Right cardiac atrium (tissue), 5 donors: ENCODE measurements at regions not wholly inside any gene's neighbourhood (a gene's known extent, or its start where the extent isn't known, plus 50 kb on each side); places are given as distances from the start of the nearest gene placed in this dataset.
"Not testable (repeated sequence)": the region's sequence is repeated elsewhere in the genome, so short reads cannot be mapped to it uniquely, and the experiment has no call there.

Experiments
- ATAC-seq, 2 donors: fragments of 200-7000 bp; cut with Tn5 transposase; one replicate each; pipeline versions ENCODE4 v1.8.0 to v1.9.1; 2020; ENCODE audit warnings: moderate library complexity in 2 of 2, mild to moderate bottlenecking in 1 of 2
- DNase-seq, 3 donors: peaks; one replicate each; pipeline ENCODE4 v3.0.0-alpha.2; 2020
- H3K27ac ChIP-seq: one replicate; pipeline ENCODE4 v1.5.1; 2013; ENCODE audit warnings: mild to moderate bottlenecking, low read length, control low read depth, moderate library complexity
- H3K27me3 ChIP-seq: one replicate; pipeline ENCODE4 v1.6.1; 2013; ENCODE audit not compliant: control insufficient read depth, insufficient read depth
- H3K4me1 ChIP-seq: one replicate; pipeline ENCODE4 v1.6.1; 2013; ENCODE audit warnings: low read length; ENCODE audit not compliant: control insufficient read depth, insufficient read depth
- H3K4me3 ChIP-seq: one replicate; pipeline ENCODE4 v1.5.1; 2013; ENCODE audit warnings: low read length, control low read depth
- H3K9me3 ChIP-seq: one replicate; pipeline ENCODE4 v1.6.1; 2013; ENCODE audit warnings: low read length; ENCODE audit not compliant: control insufficient read depth
- WGBS: extraction: QIAGEN DNeasy Blood & Tissue Kit; methylation state at CpG from one replicate; pipeline ENCODE4 v1.1.7; 2013; 5-methylcytosine and 5-hydroxymethylcytosine counted together
- intact Hi-C, 4 donors: fragments of 100-400 bp; cut with DNase I; formaldehyde crosslinking; loops; one replicate each; pipeline versions ENCODE4 v1.11.0 to v1.14.0; 2022 to 2023
- donor health status: healthy with polysubstance abuse.
- donor health status: DM: no; HTN: yes; CAD: no.
- donor health status: DM: no; HTN: no; CAD: no.
- donor health status: DM: no; HTN: yes; CAD: no; lungs with severe emphysema.
- donor health status: DM: yes; HTN: yes; CAD: no.

GRCh38 chr12:94001691-94002090, 146.7 kb upstream of the PLXNC1 start:
- intact Hi-C loops: no loop called here
- H3K4me1 ChIP-seq: no peaks in the 10 kb centered on the region
- ATAC-seq: no peak

GRCh38 chr12:94002925-94003324, 145.5 kb upstream of the PLXNC1 start:
- H3K27me3 ChIP-seq, intact Hi-C loops, H3K27ac ChIP-seq, DNase-seq, H3K9me3 ChIP-seq, H3K4me1 ChIP-seq, ATAC-seq, H3K4me3 ChIP-seq: not testable (repeated sequence)
- 65% methylated on average over 1 of the region's 1 CpG for WGBS

More at GRCh38 chr12:94001691-94002090, 146.7 kb upstream of the PLXNC1 start:
- Histone ChIP-seq H3K27me3 (no peaks in the 10 kb centered on the region), H3K9me3 (no peaks in the 10 kb centered on the region), H3K4me3 (no peak overlapping the region), H3K27ac (no peak overlapping the region)
- WGBS: 62% methylated on average over 1 of the region's 1 CpG
- no peak for DNase-seq

DNA sequence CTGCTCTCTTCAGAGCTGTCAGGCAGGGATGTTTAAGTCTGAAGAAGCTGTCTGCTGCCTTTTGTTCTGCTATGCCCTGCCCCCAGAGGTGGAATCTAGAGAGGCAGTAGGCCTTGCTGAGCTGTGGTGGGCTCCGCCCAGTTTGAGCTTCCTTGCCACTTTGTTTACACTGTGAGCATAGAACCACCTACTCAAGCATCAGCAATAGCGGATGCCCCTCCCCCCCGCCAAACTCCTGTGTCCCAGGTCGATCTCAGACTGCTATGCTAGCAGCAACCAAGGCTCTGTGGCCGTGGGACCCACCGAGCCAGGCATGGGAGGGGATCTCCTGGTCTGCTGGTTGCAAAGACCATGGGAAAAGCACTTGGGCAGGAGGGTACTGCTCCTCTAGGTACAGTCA, 140.5 kb upstream of the PLXNC1 start:
- H3K4me1 ChIP-seq, H3K4me3 ChIP-seq, H3K27ac ChIP-seq, H3K9me3 ChIP-seq, ATAC-seq, intact Hi-C loops, H3K27me3 ChIP-seq: not testable (repeated sequence)
- DNase-seq: peak in 1 of 3 donors; percentile 37
- 90% methylated on average over 6 of the region's 6 CpGs for WGBS

DNA sequence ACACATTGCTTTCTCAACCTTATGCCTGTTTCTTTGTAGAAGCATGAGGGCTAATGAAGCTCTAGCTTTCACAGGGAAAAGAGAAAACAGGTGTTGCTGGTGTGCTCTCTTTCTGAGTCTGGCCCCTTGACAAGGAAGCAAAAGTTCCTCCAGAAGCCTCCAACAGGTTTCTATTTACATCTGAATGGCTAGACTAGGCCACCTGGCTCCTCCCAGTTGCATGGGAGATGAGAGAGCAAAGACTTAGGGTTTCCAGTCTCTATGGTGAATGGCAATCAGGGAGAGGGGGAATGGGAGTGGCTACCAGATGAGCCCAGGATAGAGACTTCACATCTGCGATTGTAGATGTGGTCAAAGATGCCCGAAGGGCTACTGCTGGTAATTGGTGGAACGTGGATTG, 138.1 kb upstream of the PLXNC1 start:
- ATAC-seq: no peak
- no peaks in the 10 kb centered on the region for H3K4me1 ChIP-seq
- H3K27me3 ChIP-seq: no peaks in the 10 kb centered on the region
- WGBS: 87% methylated on average over 3 of the region's 3 CpGs
- H3K4me3 ChIP-seq: no peak overlapping the region
- H3K9me3 ChIP-seq: no peaks in the 10 kb centered on the region
- intact Hi-C loops: no loop called here
- DNase-seq: no peak
- H3K27ac ChIP-seq: no peak overlapping the region

DNA sequence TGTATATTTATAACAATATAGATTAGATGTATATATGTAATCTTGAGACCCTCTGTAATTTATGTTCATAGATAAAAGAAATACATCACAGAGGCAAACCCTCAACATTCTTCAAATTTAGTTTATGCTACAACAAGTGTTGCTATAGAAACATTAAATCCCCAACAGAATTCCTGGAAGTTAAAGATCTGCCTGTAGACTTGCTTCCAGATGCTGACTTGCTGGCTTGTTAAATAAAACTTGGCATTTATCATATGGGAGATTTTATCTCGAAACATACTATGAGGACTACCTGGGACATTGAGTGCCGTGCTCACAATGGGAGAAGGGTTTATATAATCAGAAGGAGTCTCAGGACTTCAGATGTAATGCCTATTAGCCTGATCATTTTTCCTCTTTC, 136.3 kb upstream of the PLXNC1 start:
- Histone ChIP-seq H3K27ac (no peak overlapping the region), H3K4me1 (no peaks in the 10 kb centered on the region), H3K9me3 (no peaks in the 10 kb centered on the region), H3K4me3 (no peak overlapping the region), H3K27me3 (no peaks in the 10 kb centered on the region)
- DNase-seq (no peak), ATAC-seq (no peak)
- WGBS: 70% methylated on average over 2 of the region's 2 CpGs
- intact Hi-C loops: no loop called here

- intact Hi-C loops: no loop called here
- no peak for DNase-seq
- no peak for ATAC-seq
- Histone ChIP-seq H3K27ac (no peak overlapping the region), H3K4me1 (no peaks in the 10 kb centered on the region), H3K9me3 (peaks cover 3% of the 10 kb centered on the region), H3K27me3 (no peaks in the 10 kb centered on the region), H3K4me3 (no peak overlapping the region)
- 47% methylated on average over 1 of the region's 1 CpG for WGBS
Observed at GRCh38 chr12:94012590-94012989, 135.8 kb upstream of the PLXNC1 start.

DNA sequence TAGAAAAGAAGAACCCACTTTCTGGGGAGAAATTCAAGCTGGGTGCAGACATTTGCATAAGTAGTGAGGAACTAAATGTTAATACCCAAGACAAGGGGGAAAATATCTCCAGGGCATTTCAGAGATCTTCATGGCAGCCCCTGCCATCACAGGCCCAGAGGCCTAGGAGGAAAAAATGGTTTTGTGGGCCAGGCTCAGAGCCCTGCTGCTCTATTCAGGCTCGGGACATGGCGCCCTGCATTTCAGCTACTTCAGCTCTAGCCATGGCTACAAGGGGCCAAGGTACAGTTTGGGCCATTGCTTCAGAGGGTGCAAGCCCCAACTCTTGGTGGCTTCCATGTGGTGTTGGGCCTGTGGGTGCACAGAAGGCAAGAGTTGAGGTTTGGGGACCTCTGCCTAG, 131.1 kb upstream of the PLXNC1 start:
- 99% methylated on average over 2 of the region's 2 CpGs for WGBS

GRCh38 chr12:94020335-94020734, 128.0 kb upstream of the PLXNC1 start:
- Histone ChIP-seq H3K4me3 (no peak overlapping the region), H3K27ac (no peak overlapping the region), H3K9me3 (peaks cover 5% of the 10 kb centered on the region), H3K4me1 (no peaks in the 10 kb centered on the region), H3K27me3 (no peaks in the 10 kb centered on the region)
- DNase-seq (no peak), ATAC-seq (peak in 1 of 2 donors; percentile 61)
- intact Hi-C loops: no loop called here
- 40% methylated on average over 1 of the region's 1 CpG for WGBS

More for the DNA sequence above, 131.1 kb upstream of the PLXNC1 start:
- H3K9me3 ChIP-seq, H3K4me1 ChIP-seq, DNase-seq, H3K27ac ChIP-seq, H3K27me3 ChIP-seq, ATAC-seq, intact Hi-C loops, H3K4me3 ChIP-seq: not testable (repeated sequence)

GRCh38 chr12:94023879-94024278, 124.5 kb upstream of the PLXNC1 start:
- Histone ChIP-seq H3K27ac (no peak overlapping the region), H3K9me3 (no peaks in the 10 kb centered on the region), H3K4me1 (no peaks in the 10 kb centered on the region), H3K4me3 (no peak overlapping the region), H3K27me3 (no peaks in the 10 kb centered on the region)
- DNase-seq (no peak), ATAC-seq (no peak)
- intact Hi-C loops: no loop called here

- 78% methylated on average over 4 of the region's 4 CpGs for WGBS
- Histone ChIP-seq H3K4me1 (no peaks in the 10 kb centered on the region), H3K9me3 (no peaks in the 10 kb centered on the region), H3K27ac (no peak overlapping the region), H3K4me3 (no peak overlapping the region), H3K27me3 (no peaks in the 10 kb centered on the region)
- DNase-seq: no peak
- no peak for ATAC-seq
- intact Hi-C loops: no loop called here
Observed at GRCh38 chr12:94025068-94025467, 123.3 kb upstream of the PLXNC1 start.

GRCh38 chr12:94025756-94026155, 122.6 kb upstream of the PLXNC1 start:
- 45% methylated on average over 1 of the region's 1 CpG for WGBS
- no peak overlapping the region for H3K27ac ChIP-seq
- no peak overlapping the region for H3K4me3 ChIP-seq
- H3K9me3 ChIP-seq: no peaks in the 10 kb centered on the region
- intact Hi-C loops: no loop called here
- H3K4me1 ChIP-seq: no peaks in the 10 kb centered on the region
- H3K27me3 ChIP-seq: no peaks in the 10 kb centered on the region
- DNase-seq: no peak
- ATAC-seq: peak in 1 of 2 donors; percentile 55

- Histone ChIP-seq H3K4me1 (no peaks in the 10 kb centered on the region), H3K27ac (no peak overlapping the region), H3K27me3 (no peaks in the 10 kb centered on the region), H3K9me3 (no peaks in the 10 kb centered on the region), H3K4me3 (no peak overlapping the region)
- intact Hi-C loops: no loop called here
- ATAC-seq: no peak
- no peak for DNase-seq
Observed at GRCh38 chr12:94026596-94026995, 121.8 kb upstream of the PLXNC1 start.
